SU-DHL-6 (cell line): ENCODE measurements at regions not wholly inside any gene's neighbourhood (a gene's known extent, or its start where the extent isn't known, plus 50 kb on each side); places are given as distances from the start of the nearest gene placed in this dataset.

Experiments used
- CTCF ChIP-seq: fragments of 200-600 bp; sonication (generic); IDR thresholded peaks from one replicate; pipeline ENCODE4 v1.5.1; 2017; ENCODE audit warnings: antibody characterized with exemption, mild to moderate bottlenecking, low read length, moderate library complexity; ENCODE audit not compliant: insufficient read depth, poor library complexity, severe bottlenecking
- EZH2phosphoT487 ChIP-seq: fragments of 200-600 bp; sonication (generic), shearing (Covaris generic); conservative IDR thresholded peaks from 2 replicates; pipeline ENCODE4 v1.6.1; 2018; ENCODE audit warnings: mild to moderate bottlenecking, antibody characterized with exemption, low read length, moderate library complexity, mixed read lengths

GRCh38 chr3:76958861-76959260 lies 81.0 kb upstream of the ROBO2 start:
- TF ChIP-seq CTCF (no peak), EZH2phosphoT487 (no peak)
